Stimulated activated CD8-positive, alpha-beta memory T cell treated with anti-CD3 and anti-CD28 coated beads, Interleukin-4, amount 100 ng/mL, for 24 hours (primary cell): ENCODE measurements at regions not wholly inside any gene's neighbourhood (a gene's known extent, or its start where the extent isn't known, plus 50 kb on each side); places are given as distances from the start of the nearest gene placed in this dataset.
"Not testable (repeated sequence)": the region's sequence is repeated elsewhere in the genome, so short reads cannot be mapped to it uniquely, and the experiment has no call there.

ENCODE experiments used
- DNase-seq: peaks from one replicate; pipeline ENCODE4 v3.0.0-alpha.2; 2020; ENCODE audit warnings: low read depth

GRCh38 chr5:96129276-96129675, 167.6 kb upstream of the ELL2 start:
- no peak for DNase-seq

DNA sequence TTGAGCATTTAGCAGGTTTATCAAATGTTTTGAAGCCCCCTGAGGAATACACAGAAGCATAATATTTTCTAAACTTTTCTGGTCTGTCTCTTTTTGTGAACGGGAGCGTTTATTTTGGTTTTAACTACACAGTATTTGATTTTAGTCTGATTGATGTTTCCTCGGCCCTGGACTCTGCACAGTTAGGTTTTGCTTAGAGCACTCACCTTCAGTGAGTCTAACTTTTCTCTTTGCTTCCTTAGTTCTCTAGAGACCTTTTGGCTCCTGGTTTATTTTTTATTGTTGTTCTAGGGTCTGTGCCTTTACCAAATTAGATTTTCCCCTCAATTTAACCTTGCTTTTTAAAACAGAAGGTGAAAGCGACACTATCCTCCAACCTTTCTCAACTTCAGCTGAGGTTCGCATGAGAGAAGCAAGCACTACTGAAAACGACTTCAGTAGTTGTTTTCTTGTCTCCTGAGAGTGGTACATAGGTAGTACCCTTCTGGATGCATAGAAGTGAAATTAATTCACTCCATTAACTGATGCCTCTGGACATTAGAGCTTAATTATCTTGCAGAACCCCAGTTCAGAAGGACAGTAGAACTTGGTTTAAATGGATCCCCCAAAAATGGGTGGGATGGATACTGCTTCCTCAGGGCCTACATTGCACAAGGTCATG, 166.7 kb upstream of the ELL2 start:
- no peak for DNase-seq

DNA sequence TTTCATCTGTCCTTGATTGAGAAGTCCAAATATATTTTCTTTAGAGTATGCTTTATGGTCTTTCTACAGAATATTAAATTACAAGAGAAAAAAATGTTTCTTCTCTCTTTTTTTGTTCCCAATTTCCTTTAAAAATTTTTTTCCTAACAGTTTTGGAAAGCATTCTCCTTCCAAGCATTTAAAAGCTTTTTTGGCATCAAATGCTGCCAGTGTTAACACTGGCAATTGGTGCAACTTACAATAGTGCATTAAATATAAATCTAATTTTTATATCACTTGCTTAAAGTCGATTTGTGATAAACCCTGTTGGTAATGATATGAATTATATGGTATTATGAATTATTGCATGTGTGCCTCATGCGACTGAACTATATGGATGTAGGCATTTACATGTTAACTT, 165.9 kb upstream of the ELL2 start:
- DNase-seq: no peak

DNA sequence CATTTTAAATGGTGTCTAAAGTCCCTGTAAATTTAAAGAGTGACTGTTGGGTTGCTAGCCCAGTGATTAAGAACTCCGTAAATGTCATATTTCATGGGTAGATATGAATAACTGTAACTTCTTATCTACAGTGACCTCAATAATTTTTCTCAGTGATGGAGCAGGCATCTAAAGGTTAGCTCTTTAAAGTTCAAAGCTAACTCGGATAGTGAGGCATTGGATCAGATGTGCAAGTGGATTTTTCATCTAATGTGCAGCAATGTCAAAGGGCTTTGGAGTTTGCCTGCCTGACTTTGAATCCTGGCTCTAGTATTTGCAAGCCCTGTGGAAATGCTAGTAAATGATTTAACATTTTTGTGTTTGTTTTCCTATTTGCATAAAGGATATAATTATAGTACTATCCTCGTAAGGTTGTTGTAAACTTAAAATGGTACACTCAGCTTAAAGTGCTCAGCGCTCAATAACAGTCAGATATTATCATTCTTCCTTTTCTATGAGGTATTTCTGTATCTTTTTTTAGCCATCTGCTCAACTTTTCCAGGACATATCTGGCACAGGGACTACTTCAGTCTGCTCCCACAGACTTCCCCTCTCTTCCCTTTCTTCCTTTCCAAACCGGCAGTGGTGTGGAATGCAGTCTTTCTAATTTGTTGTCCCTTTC, 163.7 kb upstream of the ELL2 start:
- no peak for DNase-seq

DNA sequence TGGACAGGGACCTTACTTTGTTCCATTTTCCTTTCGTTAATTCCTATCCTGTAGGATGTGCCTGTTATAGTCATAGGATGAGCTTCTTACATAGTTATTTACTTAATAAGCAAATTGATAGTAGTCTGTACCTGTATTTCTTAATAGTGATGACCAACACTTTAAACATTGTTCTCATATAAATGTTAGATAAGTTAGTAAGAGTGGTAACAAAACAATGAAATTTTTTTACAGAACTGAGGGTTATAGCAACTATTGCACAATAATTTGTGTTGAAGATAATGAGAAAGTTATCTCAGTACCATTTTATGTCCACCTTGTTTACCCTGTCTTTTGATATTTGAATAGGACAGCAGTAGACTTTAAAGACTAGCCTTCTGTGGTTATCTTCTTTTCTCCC, 162.9 kb upstream of the ELL2 start:
- DNase-seq: no peak

DNA sequence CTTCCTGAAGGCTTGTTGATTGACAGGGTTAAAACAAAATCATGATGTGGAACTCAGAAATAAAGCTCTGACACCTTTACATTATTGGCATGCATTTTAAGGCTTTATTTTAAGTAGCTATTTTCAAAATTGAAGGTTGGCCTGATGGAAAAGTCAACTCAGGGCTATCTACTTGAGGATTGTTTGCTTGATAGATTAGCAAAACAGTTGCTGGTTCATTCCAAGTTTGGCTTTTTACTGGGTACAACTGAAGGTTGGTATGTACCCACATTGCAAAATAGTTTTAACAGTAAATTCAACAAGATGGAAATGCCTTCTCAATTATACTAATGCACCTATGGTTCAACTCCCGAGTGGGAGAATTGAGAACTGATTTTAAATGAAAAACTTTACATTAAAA, 161.8 kb upstream of the ELL2 start:
- DNase-seq: no peak

DNA sequence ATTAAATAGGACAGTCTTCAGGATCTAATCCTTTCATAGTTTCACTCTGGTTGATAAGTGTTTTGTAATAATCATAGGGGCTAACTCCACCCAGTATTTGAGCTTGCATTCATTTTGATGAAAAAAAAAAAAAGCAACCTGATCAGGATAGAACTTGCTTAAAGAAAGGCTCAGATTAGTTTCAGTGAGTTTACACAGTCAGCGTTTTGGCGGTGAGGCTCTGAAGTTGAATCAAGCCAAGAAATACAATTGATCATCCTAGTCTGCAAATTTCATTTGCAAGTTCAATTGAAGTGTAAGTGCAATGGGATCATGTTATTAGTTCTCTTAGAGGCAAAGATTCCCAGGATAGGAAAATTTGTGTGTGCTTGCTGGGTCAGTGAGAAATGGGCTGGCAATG, 159.7 kb upstream of the ELL2 start:
- no peak for DNase-seq

DNA sequence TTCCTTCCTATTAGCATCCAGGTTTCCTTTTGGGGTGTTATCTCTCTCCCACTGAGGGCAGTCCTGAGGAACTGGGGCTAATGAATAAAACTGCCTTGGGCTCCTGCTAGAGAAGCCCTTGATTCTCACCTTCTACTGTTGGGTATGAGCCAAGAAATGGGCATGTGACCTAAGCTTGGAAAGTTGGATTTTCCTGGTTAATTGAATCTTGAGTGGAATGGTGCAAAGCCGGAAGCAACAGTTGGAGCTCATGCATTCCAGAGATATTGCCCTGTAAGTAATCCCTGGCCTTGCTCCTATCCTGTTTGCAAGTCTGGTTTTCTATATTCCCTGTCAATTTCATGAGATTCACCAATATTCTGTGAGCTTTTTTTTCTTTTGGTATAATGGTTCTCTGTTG, 158.5 kb upstream of the ELL2 start:
- DNase-seq: no peak

DNA sequence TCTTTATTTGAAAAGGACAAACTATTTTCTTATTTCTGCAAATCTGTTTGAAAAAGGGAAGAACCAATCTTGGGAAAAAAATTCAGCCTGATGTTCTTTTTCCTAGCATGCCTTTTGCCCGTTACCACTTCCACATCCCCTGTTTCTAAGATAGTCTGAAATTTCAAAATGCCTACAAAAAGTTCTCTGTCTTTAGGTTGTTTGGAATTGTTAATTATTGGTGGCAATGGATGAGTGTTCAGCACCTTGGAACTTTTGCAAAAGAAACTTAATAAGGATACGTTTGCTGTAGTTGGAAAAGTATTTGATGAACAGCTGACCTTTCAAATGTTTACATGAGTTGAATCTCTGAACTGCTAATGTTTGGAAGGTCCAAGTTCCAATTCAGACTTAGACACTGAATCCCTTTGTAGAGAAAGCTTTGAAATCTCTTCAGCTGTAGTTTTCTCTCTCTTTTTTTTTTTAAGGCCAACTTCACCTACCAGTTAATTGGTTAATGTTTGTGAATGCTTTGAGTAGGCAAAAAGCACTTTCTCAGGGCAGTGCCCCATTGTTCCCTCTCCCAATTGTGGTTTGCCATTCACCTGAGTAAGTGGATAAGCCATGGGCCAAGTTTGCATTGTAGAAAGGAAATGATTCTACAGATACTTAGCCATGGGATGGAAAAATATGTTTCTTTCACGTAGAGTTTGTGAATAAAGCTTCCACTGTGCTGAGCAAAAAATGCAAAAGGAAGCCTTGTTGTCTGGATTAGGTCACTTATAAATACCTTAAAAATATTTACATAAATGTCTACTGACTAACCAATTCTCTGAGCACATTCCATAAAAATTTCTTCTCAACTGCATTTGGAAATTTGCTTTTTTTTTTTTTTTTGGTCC, 156.4 kb upstream of the ELL2 start:
- DNase-seq: no peak

GRCh38 chr5:96115147-96115807, 153.6 kb upstream of the ELL2 start:
- DNase-seq: no peak

DNA sequence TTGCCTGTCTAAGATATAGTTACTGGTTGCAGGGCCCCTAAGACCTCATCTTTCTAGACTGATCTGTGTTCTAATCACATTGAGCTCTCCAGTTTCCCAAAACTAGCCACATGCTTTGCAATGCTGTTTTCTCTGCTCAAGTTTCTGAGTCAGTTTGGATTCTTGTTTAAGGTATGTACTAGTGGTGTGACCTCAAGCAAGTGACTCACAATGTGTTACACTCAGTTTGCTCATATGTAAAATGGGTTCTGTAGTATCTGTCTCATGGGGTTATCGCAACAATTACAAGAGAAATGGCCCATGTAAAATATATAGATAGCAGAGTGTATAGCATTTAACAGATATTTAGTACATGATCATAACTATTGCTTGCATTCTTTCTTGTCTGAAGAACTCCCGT, 153.1 kb upstream of the ELL2 start:
- no peak for DNase-seq

DNA sequence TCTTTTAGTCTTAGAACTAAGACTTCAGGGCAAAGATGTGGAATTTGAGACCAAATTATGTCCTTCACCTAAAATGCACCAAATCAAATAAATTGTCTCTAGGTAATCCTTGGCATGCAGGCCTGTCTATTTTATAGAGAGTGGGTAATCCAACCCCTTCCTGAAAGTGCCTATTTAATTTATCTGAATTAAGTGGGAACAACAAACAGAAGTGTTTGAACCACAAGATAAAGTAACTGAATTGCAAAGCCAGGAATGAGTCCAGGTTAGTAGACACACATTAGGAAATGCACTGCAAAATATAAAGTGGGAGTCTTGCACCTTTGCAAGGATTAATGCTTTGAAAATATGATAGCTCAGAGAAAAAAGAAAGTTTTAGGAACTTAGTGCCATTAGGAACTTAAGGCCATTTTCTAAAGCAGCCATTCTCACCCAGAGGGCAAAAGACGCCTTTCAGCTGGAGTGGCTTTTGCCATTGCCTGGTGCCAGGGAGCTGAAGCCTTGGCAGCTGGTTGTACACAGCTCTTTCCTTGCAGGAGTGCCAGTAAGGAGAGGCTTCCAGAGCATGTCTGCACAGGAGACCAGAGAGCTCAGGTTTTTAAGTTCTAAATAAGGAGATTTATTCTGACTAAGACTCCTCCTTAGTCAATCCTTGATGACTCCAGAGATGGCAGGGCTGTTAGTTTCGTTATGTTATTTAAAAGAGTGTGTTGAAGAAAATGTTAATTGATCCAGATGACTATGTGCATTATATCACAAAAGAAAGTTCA, 151.7 kb upstream of the ELL2 start:
- DNase-seq: no peak

DNA sequence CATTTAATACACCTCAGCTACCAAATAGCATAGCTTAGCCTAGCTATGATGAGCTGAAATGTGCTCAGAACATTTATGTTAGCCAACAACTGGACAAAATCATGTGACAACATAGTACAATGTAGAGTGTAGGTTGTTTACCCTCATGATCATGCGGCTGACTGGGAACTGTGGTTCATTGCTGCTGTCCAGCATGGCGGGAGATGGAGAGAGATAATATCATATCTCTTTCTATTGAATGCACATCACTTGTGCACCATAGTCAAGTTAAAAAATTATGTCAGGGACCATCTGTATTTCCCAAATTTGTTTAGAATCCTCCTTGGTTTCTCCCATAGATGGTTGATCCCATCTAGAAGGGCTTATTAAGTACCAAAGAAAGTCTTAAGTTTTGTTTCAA, 151.1 kb upstream of the ELL2 start:
- no peak for DNase-seq

DNA sequence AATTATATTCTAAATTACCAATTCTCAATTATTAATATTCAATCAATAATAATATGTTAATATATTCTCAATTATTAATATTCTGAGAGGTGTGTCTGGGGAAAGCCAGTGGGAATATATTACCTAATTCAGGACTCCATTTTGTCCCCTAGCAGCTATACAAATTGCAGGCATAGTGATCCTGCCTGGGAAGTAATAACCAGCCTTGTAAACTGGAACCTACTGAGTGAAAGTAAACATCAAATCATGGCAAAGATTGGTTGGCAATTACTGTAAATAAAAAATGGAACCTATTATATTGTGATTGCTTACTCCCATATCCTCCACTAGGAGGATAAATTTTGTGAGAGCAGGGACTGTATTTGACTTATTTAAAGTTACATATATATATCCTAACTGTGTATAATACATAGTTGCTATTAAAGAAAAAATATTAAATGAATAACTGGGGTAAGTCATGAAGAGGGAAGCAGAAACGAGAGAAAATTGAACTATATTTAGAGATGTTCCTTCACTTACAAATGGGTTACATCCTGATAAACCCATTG, 150.5 kb upstream of the ELL2 start:
- DNase-seq: no peak

GRCh38 chr5:96111080-96111756, 149.6 kb upstream of the ELL2 start:
- no peak for DNase-seq

DNA sequence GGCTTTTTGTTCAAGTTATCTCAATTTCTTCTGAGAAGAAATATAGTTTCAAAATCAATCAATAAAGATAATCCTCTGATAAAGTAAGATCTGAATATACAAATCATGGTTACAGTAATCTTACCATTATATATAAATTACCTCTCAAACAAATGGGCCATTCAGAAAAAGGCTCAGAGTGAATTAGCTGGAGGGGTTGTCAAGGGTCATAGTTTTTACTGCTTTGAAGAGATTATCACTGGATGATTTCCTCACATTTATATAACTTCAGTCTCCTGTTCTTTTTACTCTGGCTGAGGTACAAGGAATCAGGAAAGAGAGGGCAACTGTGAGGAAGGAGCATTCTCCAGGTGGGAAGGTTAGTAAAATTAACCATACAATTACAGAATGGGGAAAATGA, 148.6 kb upstream of the ELL2 start:
- no peak for DNase-seq

DNA sequence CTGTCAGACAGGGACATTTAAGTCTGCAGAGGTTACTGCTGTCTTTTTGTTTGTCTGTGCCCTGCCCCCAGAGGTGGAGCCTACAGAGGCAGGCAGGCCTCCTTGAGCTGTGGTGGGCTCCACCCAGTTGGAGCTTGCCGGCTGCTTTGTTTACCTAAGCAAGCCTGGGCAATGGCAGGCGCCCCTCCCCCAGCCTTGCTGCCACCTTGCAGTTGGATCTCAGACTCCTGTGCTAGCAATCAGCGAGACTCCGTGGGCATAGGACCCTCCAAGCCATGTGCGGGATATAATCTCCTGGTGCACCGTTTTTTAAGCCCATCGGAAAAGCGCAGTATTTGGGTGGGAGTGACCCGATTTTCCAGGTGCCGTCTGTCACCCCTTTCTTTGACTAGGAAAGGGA, 147.0 kb upstream of the ELL2 start:
- DNase-seq: not testable (repeated sequence)

- DNase-seq: not testable (repeated sequence)
Measured at GRCh38 chr5:96103829-96104228, 142.2 kb upstream of the ELL2 start.

DNA sequence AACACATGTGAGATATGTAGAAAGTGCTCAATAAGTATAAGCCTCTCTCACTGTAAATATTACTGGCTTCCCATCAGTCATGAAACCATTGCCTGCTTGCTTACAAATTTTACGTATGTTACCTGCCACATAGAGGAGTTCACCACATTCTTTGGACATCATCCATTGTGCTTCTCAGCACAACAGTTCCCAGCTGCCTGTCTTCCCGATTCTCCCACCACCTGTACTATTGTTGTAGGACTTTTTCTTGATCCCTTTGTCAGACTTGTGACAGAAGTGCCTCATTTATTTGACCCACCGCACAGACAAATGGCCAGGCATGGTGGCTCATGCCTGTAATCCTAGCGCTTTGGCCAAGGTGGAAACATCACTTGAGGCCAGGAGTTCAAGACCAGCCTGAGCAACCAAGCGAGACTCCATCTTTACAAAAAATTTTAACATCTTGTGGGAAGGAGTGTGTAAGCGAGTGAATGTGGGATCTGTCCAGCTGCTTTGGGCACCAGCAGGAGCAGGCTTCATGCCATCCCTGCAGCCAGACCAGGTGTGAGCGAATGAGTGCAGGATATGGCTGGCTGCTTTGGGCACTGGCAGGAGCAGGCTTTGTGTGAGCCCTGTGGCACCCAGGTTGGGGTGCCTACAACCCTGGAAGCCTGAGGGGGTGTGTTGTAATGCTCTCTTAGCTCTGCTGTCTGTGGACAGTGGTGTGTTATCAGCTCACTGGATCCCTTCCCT, 139.9 kb upstream of the ELL2 start:
- DNase-seq: no peak

- not testable (repeated sequence) for DNase-seq
Measured at GRCh38 chr5:96097488-96097887, 135.8 kb upstream of the ELL2 start.
